K562 (cell line): ENCODE measurements at regions not wholly inside any gene's neighbourhood (a gene's known extent, or its start where the extent isn't known, plus 50 kb on each side); places are given as distances from the start of the nearest gene placed in this dataset.

Experiments used
- ATAC-seq: fragments of 200-7000 bp; cut with Tn5 transposase; 3 replicates; pipeline ENCODE4 v1.9.1; 2020; ENCODE audit warnings: moderate library complexity
- BruUV-seq: library from RNA; stranded (reverse); fragments of 400-500 nt; replicated peaks from 2 replicates; lab custom pipeline; 2021; lab: Mats Ljungman, UMichigan
- CTCF ChIA-PET: fragments of 300-600 bp; formaldehyde crosslinking; extraction: SDS; loops from one replicate; lab custom pipeline; 2021; ENCODE audit warnings: low intra/inter-chr PET ratio; lab: Yijun Ruan, JAX
- POLR2A ChIA-PET: fragments of 300-600, 350-650 bp; sonication (Branson Sonifier 250); formaldehyde crosslinking; extraction: SDS; loops from one replicate; lab custom pipeline; 2021; ENCODE audit warnings: antibody characterized with exemption, inconsistent platforms; lab: Yijun Ruan, JAX
- DNase-seq, 4 experiments: peaks; one replicate each; pipeline versions ENCODE4 v3.0.0 to v3.0.0-alpha.2; 2011 to 2018; ENCODE audit warnings: low spot score in 3 of 4, mixed read lengths in 3 of 4; ENCODE audit errors: extremely low read depth in 1 of 4
- FAIRE-seq: peaks from 2 replicates; lab custom pipeline; 2011; peaks lifted over from hg19 to GRCh38; lab: Jason Lieb, UNC
- H2AFZ ChIP-seq: 2 replicates; pipeline ENCODE4 v1.6.0; 2011; ENCODE audit warnings: low read depth, low read length, control low read depth, inconsistent platforms
- H3K27ac ChIP-seq: fragments of 200-600 bp; 3 replicates; pipeline ENCODE4 v1.8.0; 2011; ENCODE audit warnings: low read depth, mild to moderate bottlenecking, control low read depth, inconsistent platforms, low read length, moderate library complexity, mixed read lengths; ENCODE audit errors: extremely low read depth
- H3K27me3 ChIP-seq, 2 experiments: fragments of 300-600 bp in 1 of 2; 2 replicates in 1 of 2; 3 replicates in 1 of 2; pipeline versions ENCODE4 v1.6.0 to v1.8.0; 2011; ENCODE audit warnings: inconsistent platforms in 2 of 2, low read length in 2 of 2, mild to moderate bottlenecking in 1 of 2, mixed read lengths in 1 of 2, moderate library complexity in 1 of 2; ENCODE audit not compliant: control insufficient read depth in 2 of 2, insufficient read depth in 2 of 2
- H3K36me3 ChIP-seq: fragments of 300-600 bp; 3 replicates; pipeline ENCODE4 v1.8.0; 2011; ENCODE audit warnings: mild to moderate bottlenecking, low read length, inconsistent platforms; ENCODE audit not compliant: control insufficient read depth, insufficient read depth
- H3K4me1 ChIP-seq, 2 experiments: fragments of 200-600 bp in 1 of 2; replicated peaks in 1 of 2; 2 replicates in 1 of 2; 3 replicates in 1 of 2; pipeline versions ENCODE4 v1.5.1 to v1.8.0; 2011; ENCODE audit warnings: inconsistent platforms in 2 of 2, low read length in 2 of 2, mild to moderate bottlenecking in 1 of 2, mixed read lengths in 1 of 2, moderate library complexity in 1 of 2; ENCODE audit not compliant: control insufficient read depth in 2 of 2, insufficient read depth in 2 of 2
- H3K4me2 ChIP-seq: 2 replicates; pipeline ENCODE4 v1.6.1; 2011; ENCODE audit warnings: low read length, control low read depth, inconsistent platforms, mixed read lengths; ENCODE audit not compliant: insufficient read depth
- H3K4me3 ChIP-seq: fragments of 200-600 bp; sonication (generic), shearing (Covaris generic); 2 replicates; pipeline ENCODE4 v1.5.1; 2016; ENCODE audit warnings: control low read depth, inconsistent platforms
- H3K79me2 ChIP-seq: fragments of 200-600 bp; 3 replicates; pipeline ENCODE4 v1.8.0; 2011; ENCODE audit warnings: low read length, inconsistent platforms; ENCODE audit not compliant: control insufficient read depth, insufficient read depth
- H3K9ac ChIP-seq, 2 experiments: 2 replicates each; pipeline versions ENCODE4 v1.6.0 to v1.6.1; 2011; ENCODE audit warnings: low read depth in 2 of 2, low read length in 2 of 2, control low read depth in 1 of 2, inconsistent platforms in 1 of 2, mild to moderate bottlenecking in 1 of 2, mixed read lengths in 1 of 2; ENCODE audit not compliant: insufficient read depth in 1 of 2
- H3K9me1 ChIP-seq: one replicate; pipeline ENCODE4 v1.6.0; 2011; ENCODE audit warnings: inconsistent platforms, mild to moderate bottlenecking, low read length, moderate library complexity; ENCODE audit not compliant: control insufficient read depth, insufficient read depth
- H3K9me3 ChIP-seq: replicated peaks from 2 replicates; pipeline ENCODE4 v1.5.1; 2011; ENCODE audit warnings: low read depth, low read length, inconsistent platforms; ENCODE audit not compliant: control insufficient read depth, insufficient read depth
- H4K20me1 ChIP-seq: replicated peaks from 2 replicates; pipeline ENCODE4 v1.6.1; 2011; ENCODE audit warnings: low read length, inconsistent platforms, mixed read lengths; ENCODE audit not compliant: control insufficient read depth, insufficient read depth
- ELF4 ChIP-seq: fragments of 450-650 bp; formaldehyde crosslinking; IDR thresholded peaks from 2 replicates; pipeline ENCODE4 v1.4.0; 2022; ENCODE audit warnings: missing genetic modification characterization
- ETV1 ChIP-seq: fragments of 450-650 bp; conservative IDR thresholded peaks from 2 replicates; pipeline ENCODE4 v1.6.1; 2016; ENCODE audit warnings: missing genetic modification characterization, control low read depth, low read depth, missing compliant biosample characterization
- MLLT1 ChIP-seq, 2 experiments: fragments of 450-650 bp; IDR thresholded peaks; 2 replicates each; pipeline ENCODE4 v1.6.1; 2016
- MXI1 ChIP-seq: IDR thresholded peaks from 2 replicates; pipeline ENCODE4 v1.6.1; 2011; ENCODE audit warnings: low read depth, mild to moderate bottlenecking, improper control_type of control experiment, low read length
- MYBL2 ChIP-seq, 2 experiments: fragments of 450-650 bp in 1 of 2; sonication (generic) in 1 of 2; formaldehyde crosslinking in 1 of 2; IDR thresholded peaks; 2 replicates each; pipeline versions ENCODE4 v1.6.1 to v1.8.1; 2017 to 2022; ENCODE audit warnings: borderline replicate concordance in 1 of 2, inconsistent platforms in 1 of 2, low read depth in 1 of 2, mild to moderate bottlenecking in 1 of 2, missing genetic modification reagents in 1 of 2, moderate library complexity in 1 of 2
- ZFP30 ChIP-seq: fragments of 250-450 bp; sonication (Bioruptor Pico); IDR thresholded peaks from 2 replicates; pipeline ENCODE4 v1.8.0; 2022; ENCODE audit warnings: moderate library complexity, mild to moderate bottlenecking, inconsistent platforms, borderline replicate concordance
- WGBS: fragments of 100-300 bp; shearing (Covaris generic); methylation state at CpG from one replicate; pipeline ENCODE4 v1.1.6; 2016; ENCODE audit warnings: low coverage, mixed read lengths; ENCODE audit not compliant: insufficient coverage; ENCODE audit errors: missing lambda C conversion rate; 5-methylcytosine and 5-hydroxymethylcytosine counted together
- in situ Hi-C: fragments of 300-500 bp; cut with MboI; formaldehyde crosslinking; loops from 4 replicates; pipeline ENCODE4 v1.15.0; 2018; ENCODE audit warnings: inconsistent platforms, mixed read lengths
- intact Hi-C: fragments of 100-400 bp; cut with micrococcal nuclease; formaldehyde crosslinking; loops from 2 replicates; pipeline ENCODE4 v1.14.2; 2022

DNA sequence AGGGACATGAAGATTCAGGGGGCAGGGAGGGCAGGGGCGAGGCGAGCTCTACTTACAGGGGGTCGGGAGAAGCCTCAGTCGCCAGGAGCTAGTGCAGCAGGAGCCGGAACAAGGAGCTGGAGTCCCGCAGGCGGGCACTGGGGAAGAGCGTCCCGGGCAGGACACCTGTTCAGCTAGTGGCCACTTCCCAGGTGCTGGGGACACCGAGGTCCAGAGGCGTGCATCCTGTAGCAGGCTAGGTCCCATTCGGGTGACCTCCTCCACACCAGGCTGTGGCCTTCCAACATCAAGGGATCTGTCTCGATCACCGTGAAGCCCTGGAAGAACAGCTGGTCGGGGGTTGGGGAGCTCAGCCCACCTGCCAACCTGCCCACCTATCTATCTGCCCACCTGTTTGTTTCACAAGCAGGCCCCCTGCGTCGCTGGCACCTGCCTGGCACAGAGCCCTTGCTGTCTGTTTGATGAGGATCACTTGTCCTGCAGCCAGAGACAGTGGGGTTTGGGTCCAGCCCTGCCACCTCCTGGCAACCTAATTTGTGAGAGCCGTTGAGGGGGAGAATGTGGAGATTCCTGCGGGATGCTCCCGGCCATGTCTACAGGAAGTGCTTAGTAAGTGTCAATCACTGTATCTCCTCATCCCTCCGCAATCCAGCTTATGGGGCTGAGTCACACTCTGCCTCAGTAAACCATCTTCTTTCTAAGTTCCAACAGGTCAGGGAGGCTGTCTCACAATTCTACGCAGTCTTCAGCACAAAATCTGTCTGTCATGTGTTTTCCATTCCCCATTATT is 940.9 kb downstream of the BRD1 start (continued):
- TF ChIP-seq MYBL2 (IDR thresholded peaks at IDR 0.05; ENCODE audit: low read depth) (no peak), MYBL2 (CRISPR knock-in tag; IDR thresholded peaks at IDR 0.05; ENCODE audit: borderline replicate concordance) (no peak), ZFP30 (CRISPR knock-in tag) (no peak), ELF4 (no peak), MLLT1 (IDR thresholded peaks at IDR 0.05) (no peak), MXI1 (no peak)

DNA sequence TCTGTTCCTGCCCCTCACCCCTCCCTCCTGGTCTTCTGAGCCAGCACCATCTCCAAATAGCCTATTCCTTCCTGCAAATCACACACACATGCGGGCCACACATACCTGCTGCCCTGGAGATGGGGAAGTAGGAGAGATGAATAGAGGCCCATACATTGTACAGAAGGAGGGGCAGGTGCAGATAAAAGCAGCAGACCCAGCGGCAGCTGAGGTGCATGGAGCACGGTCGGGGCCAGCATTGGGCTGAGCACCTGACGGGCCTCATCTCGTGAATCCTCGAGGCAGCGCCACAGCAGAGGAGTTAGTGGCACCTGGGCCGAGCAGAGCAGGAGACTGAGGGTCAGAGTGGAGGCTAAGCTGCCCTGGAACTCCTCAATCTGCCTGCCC is 941.8 kb downstream of the BRD1 start:
- Histone ChIP-seq H3K4me2 (no peak overlapping the region), H3K4me1 (no peaks in the 10 kb centered on the region), H3K27me3 (no peaks in the 10 kb centered on the region; a peak in 1 of 5 replicates), H4K20me1 (no peaks in the 10 kb centered on the region), H3K36me3 (no peaks in the 10 kb centered on the region), H3K4me3 (no peak overlapping the region), H3K27ac (no peak overlapping the region), H3K9me1 (no peaks in the 10 kb centered on the region), H2AFZ (no peak overlapping the region), H3K9me3 (no peaks in the 10 kb centered on the region), H3K9ac (no peak overlapping the region), H3K79me2 (no peaks in the 10 kb centered on the region)
- no TSS peak for BruUV-seq
- ChIA-PET POLR2A (no interaction called here), CTCF (no interaction called here)
- in situ Hi-C loops, result no loop called here
- DNase-seq (no peak), ATAC-seq (no peak), FAIRE-seq (no peak)
- intact Hi-C loops, result no loop called here
- 3% methylated on average over 4 of the region's 9 CpGs for WGBS
- no peak for TF ChIP-seq ETV1 (tag)
